ENCODE measurements at regions not wholly inside any gene's neighbourhood (a gene's known extent, or its start where the extent isn't known, plus 50 kb on each side); places are given as distances from the start of the nearest gene placed in this dataset.
"Not testable (repeated sequence)": the region's sequence is repeated elsewhere in the genome, so short reads cannot be mapped to it uniquely, and the experiment has no call there.

DNA sequence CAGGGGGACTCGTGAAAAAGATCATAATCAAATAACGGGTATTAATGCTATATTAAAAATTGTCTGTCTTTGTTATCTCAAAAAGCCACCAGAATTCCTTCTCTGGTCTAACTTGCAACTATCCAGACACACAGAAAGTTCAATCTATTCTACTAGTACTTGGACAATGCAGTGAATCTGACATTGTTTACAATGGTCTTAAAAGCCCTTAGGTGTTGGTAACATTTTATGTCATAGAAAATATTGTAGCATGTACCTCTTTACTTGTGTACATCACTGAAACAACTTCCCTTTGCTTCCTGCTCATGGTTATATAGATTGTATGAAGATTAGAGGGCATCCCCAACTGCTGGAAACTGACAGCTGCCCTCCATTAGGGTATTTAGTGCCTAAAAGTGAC lies 71.1 kb upstream of the PPP3CA start:
- no peak for DNase-seq (ENCODE audit: low read depth in 3 of 3)

DNA sequence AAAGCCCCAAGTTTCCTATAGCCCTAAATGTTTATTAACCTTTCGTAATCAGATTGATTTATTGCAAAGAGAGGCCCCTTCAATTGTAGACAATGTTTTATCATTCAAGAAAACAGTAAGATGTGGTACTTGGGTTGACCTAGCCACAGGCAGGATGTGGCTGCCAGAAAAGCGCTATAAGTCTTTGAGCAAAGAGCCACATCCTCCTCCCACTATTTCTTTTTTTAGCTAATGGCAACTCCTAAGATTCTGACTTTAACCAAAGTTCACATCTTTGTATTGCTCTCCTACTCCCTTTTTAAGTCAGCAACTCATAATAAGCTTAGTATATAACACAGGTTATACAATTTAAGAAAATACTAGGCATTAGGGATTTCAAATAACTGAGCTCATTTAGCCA lies 70.7 kb upstream of the PPP3CA start:
- DNase-seq (ENCODE audit: low read depth in 3 of 3) = peak in 2 of 3 donors; percentile 27 to 47

DNA sequence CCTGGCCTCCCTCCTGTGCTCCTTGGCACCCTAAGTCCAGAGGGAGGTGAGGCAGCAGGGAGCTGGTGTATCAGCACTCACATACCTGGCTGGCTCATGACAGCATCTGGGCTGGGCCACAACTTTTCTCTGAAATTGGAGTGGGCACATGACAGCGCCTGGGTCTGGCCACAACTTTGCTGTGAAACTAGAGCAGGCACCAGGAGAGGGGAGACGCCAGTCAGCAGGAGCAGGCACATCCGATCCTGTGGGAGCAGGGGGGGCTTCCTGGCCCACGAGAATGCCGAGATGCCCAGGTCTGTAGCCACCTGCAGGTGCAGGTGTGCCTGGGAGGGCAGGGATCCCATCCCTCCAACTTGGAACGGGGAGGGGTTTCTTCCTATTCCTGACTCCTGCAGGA lies 69.7 kb upstream of the PPP3CA start:
- DNase-seq (ENCODE audit: low read depth in 3 of 3) = no peak

DNA sequence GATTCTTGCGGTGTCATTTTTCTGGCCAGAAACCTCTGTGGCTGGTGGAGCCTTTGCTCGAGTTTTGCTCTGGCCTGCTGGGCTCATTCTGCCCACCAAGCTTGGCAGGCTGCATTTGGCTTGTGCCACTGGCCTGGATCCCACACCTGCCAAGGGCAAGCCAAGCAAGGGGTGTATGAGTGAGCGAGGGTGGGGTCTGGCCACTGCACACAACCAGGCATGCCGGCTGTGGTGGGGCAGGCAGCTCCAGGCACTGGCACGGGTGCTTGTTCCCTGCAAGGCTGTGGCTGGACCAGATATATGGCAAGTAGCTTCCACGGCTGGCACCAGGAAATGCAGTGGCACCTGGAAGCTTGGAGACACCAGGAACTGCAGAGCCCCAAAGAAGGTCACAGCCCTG lies 68.6 kb upstream of the PPP3CA start:
- no peak for DNase-seq (ENCODE audit: low read depth in 3 of 3)

DNA sequence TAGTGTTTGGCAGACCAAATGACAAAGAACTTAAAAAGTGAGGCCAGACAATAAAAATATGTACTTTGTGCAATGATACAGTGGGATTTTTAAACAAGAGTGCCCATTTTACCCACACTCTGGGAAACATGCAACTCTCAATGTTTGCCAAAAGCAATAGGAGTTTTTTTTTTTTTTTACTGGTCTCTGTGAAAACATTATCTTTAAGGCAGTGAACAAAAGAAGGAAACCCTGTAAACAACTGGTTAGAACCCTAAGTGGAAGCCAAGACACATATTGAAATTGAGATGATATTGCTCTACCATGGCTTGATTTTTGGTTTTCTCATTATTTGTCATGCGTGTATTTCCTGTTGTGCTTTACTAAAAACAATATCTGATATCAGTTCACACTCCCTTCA lies 67.2 kb upstream of the PPP3CA start:
- no peak for DNase-seq (ENCODE audit: low read depth in 3 of 3)

DNA sequence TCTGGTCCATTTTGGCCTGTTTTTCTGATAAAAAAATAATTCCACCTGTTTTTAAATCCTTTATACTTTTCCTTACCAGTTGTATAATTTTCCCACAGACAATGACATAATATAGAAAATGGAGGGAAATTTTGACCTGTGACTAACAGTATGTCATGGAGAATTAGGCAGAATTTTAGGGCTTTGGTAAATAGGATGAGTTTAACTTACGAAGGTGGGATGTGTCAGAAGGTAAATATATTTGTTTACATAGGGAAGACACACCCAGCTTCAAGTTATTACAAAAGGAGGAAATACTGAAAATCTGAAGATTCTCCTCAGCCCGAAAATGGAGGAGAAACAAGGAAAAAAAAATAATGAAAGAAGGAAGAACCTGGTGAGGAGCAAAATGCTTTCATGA lies 64.6 kb upstream of the PPP3CA start:
- no peak for DNase-seq (ENCODE audit: low read depth in 3 of 3)

DNA sequence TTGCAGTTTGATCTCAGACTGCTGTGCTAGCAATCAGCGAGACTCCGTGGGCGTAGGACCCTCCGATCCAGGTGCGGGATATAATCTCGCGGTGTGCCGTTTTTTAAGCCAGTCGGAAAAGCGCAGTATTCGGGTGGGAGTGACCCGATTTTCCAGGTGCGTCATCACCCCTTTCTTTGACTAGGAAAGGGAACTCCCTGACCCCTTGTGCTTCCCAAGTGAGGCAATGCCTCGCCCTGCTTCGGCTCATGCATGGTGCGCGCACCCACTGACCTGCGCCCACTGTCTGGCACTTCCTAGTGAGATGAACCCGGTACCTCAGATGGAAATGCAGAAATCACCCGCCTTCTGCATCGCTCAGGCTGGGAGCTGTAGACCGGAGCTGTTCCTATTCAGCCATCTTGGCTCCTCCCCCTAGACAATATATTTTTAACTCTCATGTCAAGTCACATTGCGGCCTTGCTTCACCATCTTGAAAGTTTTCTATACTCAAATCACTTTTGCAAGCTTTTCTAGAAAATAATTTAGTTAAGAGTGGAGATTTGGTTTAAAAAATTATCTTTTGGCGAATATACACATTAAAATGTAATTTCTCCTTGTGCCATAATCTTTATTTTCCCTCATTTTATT lies 64.1 kb upstream of the PPP3CA start:
- DNase-seq (ENCODE audit: low read depth in 3 of 3) = not testable (repeated sequence)

DNA sequence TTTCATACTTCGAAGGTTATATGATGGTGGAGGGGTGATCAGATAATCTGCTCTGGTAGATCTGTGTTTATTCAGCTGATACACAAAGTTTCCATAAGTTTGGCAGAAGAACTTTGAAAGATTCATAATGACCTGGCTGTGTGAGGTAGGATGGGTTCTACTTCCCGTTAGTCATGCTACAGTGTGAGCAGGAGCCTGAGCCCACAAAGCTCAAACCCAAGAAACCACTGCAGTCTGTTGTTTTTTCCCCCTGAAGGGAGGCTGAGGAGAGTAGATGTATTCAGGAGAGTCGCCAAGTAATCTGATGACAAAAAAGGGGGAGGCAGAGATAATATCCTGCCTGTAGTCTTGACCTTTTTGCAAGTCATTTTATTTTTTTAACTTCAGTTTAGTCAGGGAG lies 52.8 kb upstream of the PPP3CA start:
- DNase-seq (ENCODE audit: low read depth in 3 of 3) = peak in 1 of 3 donors; percentile 5

DNA sequence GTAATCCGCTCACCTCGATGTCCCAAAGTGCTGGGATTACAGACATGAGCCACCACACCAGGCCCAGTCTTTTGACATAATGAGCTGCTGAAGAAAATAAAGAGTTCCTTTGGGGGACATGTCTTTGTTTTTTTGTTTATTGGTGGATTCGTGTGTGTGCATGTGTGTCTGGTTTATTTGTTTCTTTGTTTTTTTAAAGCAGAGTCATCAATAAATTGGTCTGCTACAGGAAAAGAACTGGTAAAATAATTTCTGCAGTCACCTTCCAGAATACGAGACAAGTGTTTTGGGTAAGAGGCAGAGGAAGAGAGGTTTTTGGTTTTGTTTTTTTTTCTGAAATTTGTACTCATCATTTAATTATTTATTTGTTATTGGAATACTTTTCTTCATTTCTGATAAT lies 51.5 kb upstream of the PPP3CA start:
- no peak for DNase-seq (ENCODE audit: low read depth in 3 of 3)

Measured in stimulated activated CD4-positive, alpha-beta T cell treated with anti-CD3 and anti-CD28 coated beads, TNF-alpha, amount 100 ng/mL, for 48 hours (primary cell).